GM10266 (cell line): ENCODE measurements at regions not wholly inside any gene's neighbourhood (a gene's known extent, or its start where the extent isn't known, plus 50 kb on each side); places are given as distances from the start of the nearest gene placed in this dataset.

Experiments
- DNase-seq: peaks from one replicate; pipeline ENCODE4 v3.0.0; 2012; ENCODE audit errors: extremely low spot score
- CTCF ChIP-seq: IDR thresholded peaks from 2 replicates; pipeline ENCODE4 v1.5.1; 2012; ENCODE audit warnings: mild to moderate bottlenecking, low read depth; ENCODE audit not compliant: control insufficient read depth, insufficient read depth; ENCODE audit errors: missing control alignments

GRCh38 chr15:38623744-38624143 is 59.1 kb upstream of the RASGRP1 start:
- no peak for TF ChIP-seq CTCF

GRCh38 chr15:38624244-38625205 is 59.9 kb upstream of the RASGRP1 start:
- DNase-seq, result no peak
- TF ChIP-seq CTCF, result no peak

More at GRCh38 chr15:38623744-38624143, 59.1 kb upstream of the RASGRP1 start:
- DNase-seq, result no peak

- DNase-seq, result no peak
- no peak for TF ChIP-seq CTCF
Observed at GRCh38 chr15:38625886-38626285, 61.3 kb upstream of the RASGRP1 start.

GRCh38 chr15:38626443-38627050 is 61.9 kb upstream of the RASGRP1 start:
- DNase-seq, result no peak
- TF ChIP-seq CTCF, result no peak

- TF ChIP-seq CTCF, result no peak
Observed at GRCh38 chr15:38627689-38628277, 63.2 kb upstream of the RASGRP1 start.

GRCh38 chr15:38631119-38632075 is 66.8 kb upstream of the RASGRP1 start:
- peak; percentile 25 for DNase-seq
- no peak for TF ChIP-seq CTCF

More at GRCh38 chr15:38627689-38628277, 63.2 kb upstream of the RASGRP1 start:
- no peak for DNase-seq
